ENCODE measurements at regions not wholly inside any gene's neighbourhood (a gene's known extent, or its start where the extent isn't known, plus 50 kb on each side); places are given as distances from the start of the nearest gene placed in this dataset.

- no peak for TF ChIP-seq CTCF (IDR thresholded peaks at IDR 0.05; ENCODE audit: low read depth, low read length)
These were observed 775.2 kb upstream of the RBFOX1 start for GRCh38 chr16:6557353-6558023.

DNA sequence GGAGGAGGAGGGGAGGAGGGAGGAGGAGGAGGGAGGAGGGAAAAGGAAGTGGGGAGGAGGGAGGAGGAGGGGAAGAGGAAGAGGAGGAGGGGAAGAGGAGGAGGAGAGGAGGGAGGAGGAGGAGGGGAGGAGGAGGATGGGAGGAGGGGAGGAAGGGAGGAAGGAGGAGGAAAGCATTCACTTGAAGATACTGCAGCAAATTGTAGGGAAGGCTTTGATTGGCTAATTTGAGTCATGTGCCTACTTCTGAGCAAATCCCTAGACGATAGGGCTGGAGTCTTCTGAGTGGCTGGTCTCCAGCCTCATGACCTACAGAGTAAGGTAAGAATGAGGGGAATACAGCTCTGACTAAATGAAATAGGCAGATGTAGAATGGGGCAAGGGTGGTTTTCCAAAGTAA, 783.2 kb upstream of the RBFOX1 start:
- no peak for TF ChIP-seq CTCF (IDR thresholded peaks at IDR 0.05; ENCODE audit: low read depth, low read length)

More at GRCh38 chr16:6557353-6558023, 775.2 kb upstream of the RBFOX1 start:
- H3K4me3 ChIP-seq (replicated peaks in 1 of 2; ENCODE audit: low read depth in 2 of 2, low read length in 2 of 2) = no peak overlapping the region
- no peak for DNase-seq (ENCODE audit: low read depth in 2 of 2)

GRCh38 chr16:6548507-6548906, 784.1 kb upstream of the RBFOX1 start:
- H3K4me3 ChIP-seq (replicated peaks in 1 of 2; ENCODE audit: low read depth in 2 of 2, low read length in 2 of 2) = no peak overlapping the region
- no peak for TF ChIP-seq CTCF (IDR thresholded peaks at IDR 0.05; ENCODE audit: low read depth, low read length)
- no peak for DNase-seq (ENCODE audit: low read depth in 2 of 2)

More for the DNA sequence above, 783.2 kb upstream of the RBFOX1 start:
- DNase-seq (ENCODE audit: low read depth in 2 of 2) = no peak
- H3K4me3 ChIP-seq (replicated peaks in 1 of 2; ENCODE audit: low read depth in 2 of 2, low read length in 2 of 2) = no peak overlapping the region

GRCh38 chr16:6547131-6547530, 785.5 kb upstream of the RBFOX1 start:
- DNase-seq (ENCODE audit: low read depth in 2 of 2) = no peak
- no peak for TF ChIP-seq CTCF (IDR thresholded peaks at IDR 0.05; ENCODE audit: low read depth, low read length)
- no peak overlapping the region for H3K4me3 ChIP-seq (replicated peaks in 1 of 2; ENCODE audit: low read depth in 2 of 2, low read length in 2 of 2)

- TF ChIP-seq CTCF (IDR thresholded peaks at IDR 0.05; ENCODE audit: low read depth, low read length) = no peak
- no peak overlapping the region for H3K4me3 ChIP-seq (replicated peaks in 1 of 2; ENCODE audit: low read depth in 2 of 2, low read length in 2 of 2)
- DNase-seq (ENCODE audit: low read depth in 2 of 2) = no peak
These were observed 787.3 kb upstream of the RBFOX1 start for GRCh38 chr16:6545329-6545728.

- DNase-seq (ENCODE audit: low read depth in 2 of 2) = no peak
- no peak overlapping the region for H3K4me3 ChIP-seq (replicated peaks in 1 of 2; ENCODE audit: low read depth in 2 of 2, low read length in 2 of 2)
- no peak for TF ChIP-seq CTCF (IDR thresholded peaks at IDR 0.05; ENCODE audit: low read depth, low read length)
These were observed 791.4 kb upstream of the RBFOX1 start for GRCh38 chr16:6541267-6541666.

GRCh38 chr16:6536411-6536810, 796.2 kb upstream of the RBFOX1 start:
- no peak overlapping the region for H3K4me3 ChIP-seq (replicated peaks in 1 of 2; ENCODE audit: low read depth in 2 of 2, low read length in 2 of 2)
- no peak for TF ChIP-seq CTCF (IDR thresholded peaks at IDR 0.05; ENCODE audit: low read depth, low read length)
- no peak for DNase-seq (ENCODE audit: low read depth in 2 of 2)
